Mesendoderm (in vitro differentiated cells): ENCODE measurements at regions not wholly inside any gene's neighbourhood (a gene's known extent, or its start where the extent isn't known, plus 50 kb on each side); places are given as distances from the start of the nearest gene placed in this dataset.

Experiments
- DNase-seq: peaks from one replicate; pipeline ENCODE4 v3.0.0; 2013
- H2AK5ac ChIP-seq: 2 replicates; pipeline ENCODE4 v1.6.1; 2013; ENCODE audit warnings: low read length, inconsistent platforms
- H2BK120ac ChIP-seq: 2 replicates; pipeline ENCODE4 v1.6.1; 2013; ENCODE audit warnings: low read depth, mild to moderate bottlenecking, low read length, moderate library complexity, mixed read lengths
- H2BK15ac ChIP-seq: replicated peaks from 2 replicates; pipeline ENCODE4 v1.6.1; 2013; ENCODE audit warnings: low read depth, mild to moderate bottlenecking, moderate library complexity
- H2BK5ac ChIP-seq: 2 replicates; pipeline ENCODE4 v1.6.1; 2013; ENCODE audit warnings: low read length, inconsistent platforms
- H3K18ac ChIP-seq: 2 replicates; pipeline ENCODE4 v1.6.1; 2013; ENCODE audit warnings: mild to moderate bottlenecking, low read length, mixed read lengths
- H3K23ac ChIP-seq: one replicate; pipeline ENCODE4 v1.6.1; 2013; ENCODE audit warnings: low read length
- H3K27ac ChIP-seq: 2 replicates; pipeline ENCODE4 v1.5.1; 2013; ENCODE audit warnings: low read depth, mild to moderate bottlenecking, inconsistent platforms, low read length, moderate library complexity
- H3K27me3 ChIP-seq: 2 replicates; pipeline ENCODE4 v1.6.1; 2013; ENCODE audit warnings: low read length, control low read depth, mild to moderate bottlenecking, inconsistent platforms; ENCODE audit not compliant: insufficient read depth, poor library complexity
- H3K36me3 ChIP-seq: 2 replicates; pipeline ENCODE4 v1.6.1; 2013; ENCODE audit warnings: low read length, inconsistent platforms; ENCODE audit not compliant: control insufficient read depth, insufficient read depth
- H3K4ac ChIP-seq: one replicate; pipeline ENCODE4 v1.6.1; 2013; ENCODE audit warnings: low read depth, mild to moderate bottlenecking, low read length, moderate library complexity
- H3K4me1 ChIP-seq: 2 replicates; pipeline ENCODE4 v1.6.1; 2013; ENCODE audit warnings: low read depth, low read length, inconsistent platforms; ENCODE audit not compliant: control insufficient read depth
- H3K4me2 ChIP-seq: 2 replicates; pipeline ENCODE4 v1.6.1; 2013; ENCODE audit warnings: low read length
- H3K4me3 ChIP-seq: 2 replicates; pipeline ENCODE4 v1.5.1; 2013; ENCODE audit warnings: mild to moderate bottlenecking, low read length
- H3K56ac ChIP-seq: one replicate; pipeline ENCODE4 v1.6.1; 2013; ENCODE audit warnings: low read length
- H3K79me1 ChIP-seq: 2 replicates; pipeline ENCODE4 v1.6.1; 2013; ENCODE audit warnings: low read length, inconsistent platforms
- H3K79me2 ChIP-seq: 2 replicates; pipeline ENCODE4 v1.6.1; 2013; ENCODE audit warnings: mild to moderate bottlenecking, low read length; ENCODE audit not compliant: control insufficient read depth, insufficient read depth
- H3K9ac ChIP-seq: 2 replicates; pipeline ENCODE4 v1.6.1; 2013; ENCODE audit warnings: low read length, inconsistent platforms
- H4K5ac ChIP-seq: one replicate; pipeline ENCODE4 v1.6.1; 2013; ENCODE audit warnings: low read length
- H4K8ac ChIP-seq: one replicate; pipeline ENCODE4 v1.6.1; 2013; ENCODE audit warnings: low read depth, mild to moderate bottlenecking, control low read depth, low read length, moderate library complexity
- WGBS: extraction: QIAGEN DNeasy Blood & Tissue Kit; methylation state at CpG from one replicate; pipeline ENCODE4 v1.1.7; 2013; ENCODE audit warnings: low lambda C conversion rate, missing lambda C conversion rate; ENCODE audit not compliant: insufficient coverage; ENCODE audit errors: extremely low coverage; 5-methylcytosine and 5-hydroxymethylcytosine counted together

DNA sequence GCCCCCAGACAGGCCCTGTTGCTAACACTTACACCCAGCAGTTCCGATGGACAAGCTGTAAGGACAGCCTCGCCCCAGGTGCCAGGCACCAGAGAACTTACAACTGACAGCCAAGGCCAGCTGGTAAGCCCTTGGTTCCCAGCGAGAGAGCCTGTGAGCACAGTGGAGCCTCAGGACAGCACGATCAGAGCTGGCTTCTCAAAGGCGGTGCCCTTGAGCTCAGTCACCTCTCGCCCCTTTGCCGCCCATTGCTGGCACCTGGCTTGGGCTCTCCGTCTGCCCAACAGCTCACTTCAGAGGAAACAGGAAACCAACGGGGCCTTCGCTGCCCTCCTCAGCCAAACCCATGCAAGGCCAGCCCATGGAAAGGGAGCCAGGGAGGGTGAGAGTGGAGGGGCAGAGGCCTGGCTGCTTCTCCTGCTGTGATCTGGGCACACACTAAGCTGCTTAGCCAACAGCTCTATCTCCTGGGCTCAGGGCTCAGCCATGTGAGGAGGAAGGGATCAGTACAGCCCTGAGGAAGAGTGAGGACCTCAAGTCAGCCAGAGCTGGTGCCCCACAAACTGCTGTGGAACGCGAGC lies 98.5 kb downstream of the SINHCAF start:
- H2BK15ac ChIP-seq: no peak overlapping the region
- no peak overlapping the region for H3K4ac ChIP-seq
- no peak overlapping the region for H4K5ac ChIP-seq
- H2AK5ac ChIP-seq: peak overlapping the region; percentile 51
- no peak overlapping the region for H2BK120ac ChIP-seq
- no peak overlapping the region for H4K8ac ChIP-seq
- H3K23ac ChIP-seq: peak overlapping the region; percentile 31
- H2BK5ac ChIP-seq: no peak overlapping the region
- peak overlapping the region; percentile 17 for H3K56ac ChIP-seq
- no peak overlapping the region for H3K18ac ChIP-seq
- peaks cover 7% of the 10 kb centered on the region for H3K4me1 ChIP-seq
- H3K79me1 ChIP-seq: no peaks in the 10 kb centered on the region
- DNase-seq: no peak
- no CpG with 5 or more reads among the region's 12 CpGs for WGBS
- H3K79me2 ChIP-seq: no peaks in the 10 kb centered on the region
- H3K36me3 ChIP-seq: no peaks in the 10 kb centered on the region
- H3K9ac ChIP-seq: no peak overlapping the region
- H3K4me2 ChIP-seq: no peak overlapping the region
- no peak overlapping the region for H3K4me3 ChIP-seq
- H3K27ac ChIP-seq: no peak overlapping the region
- no peaks in the 10 kb centered on the region for H3K27me3 ChIP-seq

DNA sequence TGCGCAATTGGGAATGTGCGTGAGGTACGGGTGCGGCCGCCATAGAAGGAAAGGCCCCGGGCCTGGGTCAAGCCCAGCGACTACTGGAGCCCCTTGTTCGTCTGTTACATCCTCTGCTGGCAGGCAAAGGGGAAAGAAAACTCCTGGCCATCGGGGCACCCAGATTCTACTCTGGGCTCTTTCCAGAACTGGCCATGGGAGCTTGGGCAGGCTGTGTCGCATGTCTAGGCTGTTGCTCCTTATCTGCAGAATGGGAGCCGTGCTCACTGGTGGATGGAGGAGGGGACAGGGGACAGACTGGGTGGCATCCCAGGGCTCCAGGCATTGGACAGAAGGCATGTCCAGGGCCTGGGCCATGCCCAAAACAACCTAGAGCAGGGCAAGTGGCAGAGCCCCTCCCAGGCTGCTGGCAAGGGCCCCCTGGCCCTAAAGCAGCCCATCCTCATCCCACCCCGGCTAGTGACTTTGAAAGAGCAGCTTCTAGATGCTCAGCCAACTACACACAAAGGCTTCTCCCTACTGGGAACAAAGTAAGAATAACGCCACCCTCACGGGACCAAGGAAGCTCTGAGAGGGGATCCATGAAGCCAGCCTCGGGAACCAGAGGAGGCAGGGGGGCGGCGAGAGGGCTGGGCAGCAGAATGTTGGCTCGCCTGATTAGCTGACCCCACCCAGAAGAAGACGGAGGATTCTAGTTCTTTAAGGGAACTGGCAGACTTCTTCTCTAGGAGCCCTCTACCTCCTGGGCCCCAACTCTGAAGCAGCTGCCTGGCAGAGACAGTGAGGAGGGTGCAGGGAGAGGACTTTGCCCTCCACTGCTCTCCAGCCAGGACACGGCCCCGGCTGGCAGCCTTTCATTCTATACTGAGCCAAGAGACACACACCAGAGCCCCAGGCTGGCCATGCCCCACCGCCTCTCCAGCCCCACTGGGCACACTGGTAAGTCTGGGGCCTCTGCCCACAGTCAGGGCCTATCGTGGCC lies 96.8 kb downstream of the SINHCAF start:
- no peak overlapping the region for H3K4ac ChIP-seq
- H3K23ac ChIP-seq: no peak overlapping the region
- H3K9ac ChIP-seq: no peak overlapping the region
- no peaks in the 10 kb centered on the region for H3K27me3 ChIP-seq
- peaks cover 7% of the 10 kb centered on the region for H3K4me1 ChIP-seq
- no peak overlapping the region for H2AK5ac ChIP-seq
- no peaks in the 10 kb centered on the region for H3K79me1 ChIP-seq
- H3K4me3 ChIP-seq: no peak overlapping the region
- no peak overlapping the region for H4K5ac ChIP-seq
- H2BK5ac ChIP-seq: no peak overlapping the region
- H4K8ac ChIP-seq: no peak overlapping the region
- H3K56ac ChIP-seq: no peak overlapping the region
- H3K79me2 ChIP-seq: no peaks in the 10 kb centered on the region
- H3K36me3 ChIP-seq: no peaks in the 10 kb centered on the region
- no peak overlapping the region for H3K4me2 ChIP-seq
- H3K18ac ChIP-seq: no peak overlapping the region
- DNase-seq: no peak
- no peak overlapping the region for H2BK120ac ChIP-seq
- no CpG with 5 or more reads among the region's 23 CpGs for WGBS
- H3K27ac ChIP-seq: no peak overlapping the region
- no peak overlapping the region for H2BK15ac ChIP-seq

DNA sequence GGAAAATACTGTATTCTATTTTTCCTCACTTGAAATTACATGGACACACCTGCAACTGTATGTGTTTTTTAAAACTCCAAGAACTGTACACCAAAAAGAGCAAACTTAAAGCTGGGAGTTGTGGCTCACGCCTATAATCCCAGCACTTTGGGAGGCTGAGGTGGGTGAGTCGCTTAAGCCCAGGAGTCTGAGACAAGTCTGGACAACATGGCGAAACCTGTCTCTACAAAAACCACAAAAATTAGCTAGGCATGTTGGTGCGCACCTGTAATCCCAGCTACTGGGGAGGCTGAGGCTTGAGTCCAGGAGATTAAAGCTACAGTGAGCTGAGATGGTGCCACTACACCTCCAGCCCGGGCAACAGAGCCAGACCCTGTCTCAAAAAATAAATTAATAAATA lies 95.9 kb downstream of the SINHCAF start:
- Histone ChIP-seq H3K23ac (no peak overlapping the region), H3K27ac (no peak overlapping the region), H4K8ac (no peak overlapping the region)

More for the DNA sequence above, 95.9 kb downstream of the SINHCAF start:
- Histone ChIP-seq H3K27me3 (no peaks in the 10 kb centered on the region), H3K36me3 (no peaks in the 10 kb centered on the region), H2BK120ac (no peak overlapping the region), H2BK15ac (no peak overlapping the region), H3K79me1 (no peaks in the 10 kb centered on the region), H4K5ac (no peak overlapping the region), H3K4me3 (no peak overlapping the region), H3K56ac (no peak overlapping the region), H2BK5ac (no peak overlapping the region), H3K4ac (no peak overlapping the region), H3K9ac (no peak overlapping the region), H3K18ac (no peak overlapping the region), H3K4me2 (no peak overlapping the region), H2AK5ac (no peak overlapping the region), H3K79me2 (no peaks in the 10 kb centered on the region), H3K4me1 (peaks cover 3% of the 10 kb centered on the region)
- WGBS: no CpG with 5 or more reads among the region's 5 CpGs
- DNase-seq: no peak
